Parathyroid adenoma (tissue), 2 donors: ENCODE measurements at regions not wholly inside any gene's neighbourhood (a gene's known extent, or its start where the extent isn't known, plus 50 kb on each side); places are given as distances from the start of the nearest gene placed in this dataset.

Source experiments
- H2AFZ ChIP-seq: fragments of 300-600 bp; sonication (generic); one replicate; pipeline ENCODE4 v1.7.0; 2017; ENCODE audit warnings: antibody characterized with exemption, mild to moderate bottlenecking
- H3K27ac ChIP-seq: fragments of 300-600 bp; sonication (generic); one replicate; pipeline ENCODE4 v1.7.0; 2017
- H3K27me3 ChIP-seq: fragments of 300-600 bp; sonication (generic); one replicate; pipeline ENCODE4 v1.7.0; 2017; ENCODE audit warnings: low read length; ENCODE audit not compliant: control insufficient read depth, insufficient read depth
- H3K36me3 ChIP-seq: fragments of 300-600 bp; sonication (generic); one replicate; pipeline ENCODE4 v1.7.0; 2017; ENCODE audit warnings: low read length; ENCODE audit not compliant: control insufficient read depth, insufficient read depth
- H3K4me1 ChIP-seq: fragments of 300-600 bp; sonication (generic); one replicate; pipeline ENCODE4 v1.7.0; 2017; ENCODE audit warnings: control low read depth
- H3K4me2 ChIP-seq: fragments of 300-600 bp; sonication (generic); one replicate; pipeline ENCODE4 v1.7.0; 2017; ENCODE audit warnings: low read length
- H3K4me3 ChIP-seq: fragments of 300-600 bp; sonication (generic); one replicate; pipeline ENCODE4 v1.7.0; 2017; ENCODE audit warnings: low read depth, low read length
- H3K79me2 ChIP-seq: fragments of 300-600 bp; sonication (generic); one replicate; pipeline ENCODE4 v1.7.0; 2017; ENCODE audit warnings: control low read depth
- H3K9ac ChIP-seq: fragments of 300-600 bp; sonication (generic); one replicate; pipeline ENCODE4 v1.7.0; 2017; ENCODE audit warnings: mild to moderate bottlenecking
- H3K9me3 ChIP-seq: fragments of 300-600 bp; sonication (generic); one replicate; pipeline ENCODE4 v1.7.0; 2017; ENCODE audit warnings: low read length; ENCODE audit not compliant: control insufficient read depth
- TF ChIP-seq, protein P1 (sequence below): fragments of 300-600 bp; sonication (generic); IDR thresholded peaks from one replicate; pipeline ENCODE4 v1.7.0; 2017; ENCODE audit warnings: antibody characterized with exemption, mild to moderate bottlenecking
- donor health status: primary hyperparathyroidism.

DNA sequence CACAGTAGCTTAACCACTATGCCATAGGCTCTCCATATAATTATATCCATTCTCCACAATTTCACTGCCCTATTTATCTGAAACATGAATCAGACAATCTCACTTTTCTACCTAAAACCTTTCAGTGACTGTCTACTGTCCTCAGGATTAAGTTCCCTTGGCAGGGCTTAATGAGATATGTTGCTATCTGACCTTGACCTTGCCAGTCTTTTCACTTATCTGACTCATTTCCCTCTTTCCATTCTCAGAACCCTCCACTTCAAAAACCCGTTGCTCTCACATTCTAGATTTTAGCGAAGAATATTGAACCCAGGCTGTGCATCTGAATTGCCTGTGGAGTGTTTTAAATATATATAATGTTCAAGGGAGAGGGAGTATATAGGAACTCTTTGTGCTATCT lies 452.1 kb upstream of the MPDZ start:
- no peaks in the 10 kb centered on the region for H3K4me1 ChIP-seq
- H3K79me2 ChIP-seq: no peaks in the 10 kb centered on the region
- H3K36me3 ChIP-seq: no peaks in the 10 kb centered on the region
- H3K27me3 ChIP-seq: no peaks in the 10 kb centered on the region
- H3K4me3 ChIP-seq: no peak overlapping the region
- TF ChIP-seq, protein P1, sequence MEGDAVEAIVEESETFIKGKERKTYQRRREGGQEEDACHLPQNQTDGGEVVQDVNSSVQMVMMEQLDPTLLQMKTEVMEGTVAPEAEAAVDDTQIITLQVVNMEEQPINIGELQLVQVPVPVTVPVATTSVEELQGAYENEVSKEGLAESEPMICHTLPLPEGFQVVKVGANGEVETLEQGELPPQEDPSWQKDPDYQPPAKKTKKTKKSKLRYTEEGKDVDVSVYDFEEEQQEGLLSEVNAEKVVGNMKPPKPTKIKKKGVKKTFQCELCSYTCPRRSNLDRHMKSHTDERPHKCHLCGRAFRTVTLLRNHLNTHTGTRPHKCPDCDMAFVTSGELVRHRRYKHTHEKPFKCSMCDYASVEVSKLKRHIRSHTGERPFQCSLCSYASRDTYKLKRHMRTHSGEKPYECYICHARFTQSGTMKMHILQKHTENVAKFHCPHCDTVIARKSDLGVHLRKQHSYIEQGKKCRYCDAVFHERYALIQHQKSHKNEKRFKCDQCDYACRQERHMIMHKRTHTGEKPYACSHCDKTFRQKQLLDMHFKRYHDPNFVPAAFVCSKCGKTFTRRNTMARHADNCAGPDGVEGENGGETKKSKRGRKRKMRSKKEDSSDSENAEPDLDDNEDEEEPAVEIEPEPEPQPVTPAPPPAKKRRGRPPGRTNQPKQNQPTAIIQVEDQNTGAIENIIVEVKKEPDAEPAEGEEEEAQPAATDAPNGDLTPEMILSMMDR: no peak
- H3K9ac ChIP-seq: no peak overlapping the region
- H3K27ac ChIP-seq: no peak overlapping the region
- H3K9me3 ChIP-seq: no peaks in the 10 kb centered on the region
- no peak overlapping the region for H3K4me2 ChIP-seq
- H2AFZ ChIP-seq: no peak overlapping the region

DNA sequence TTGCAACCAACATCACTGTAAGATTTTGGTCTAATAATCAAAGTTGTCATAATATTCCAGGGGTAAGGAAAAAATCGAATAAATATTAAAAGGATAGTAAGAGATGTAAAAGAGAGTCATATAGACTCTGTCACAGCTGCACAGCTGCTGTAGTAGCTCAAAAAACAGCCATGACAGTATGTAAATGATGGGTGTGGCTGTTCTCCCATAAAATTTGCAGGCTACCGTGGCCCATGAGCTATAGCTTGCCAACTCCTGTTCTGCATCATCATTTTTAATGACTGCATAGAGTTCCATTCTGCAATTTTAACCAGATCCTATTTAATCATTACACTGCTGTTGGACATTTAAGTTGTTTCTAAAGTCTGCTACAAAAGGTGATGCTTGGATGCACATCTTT lies 450.5 kb upstream of the MPDZ start:
- Histone ChIP-seq H3K4me2 (no peak overlapping the region), H3K9ac (no peak overlapping the region), H3K79me2 (no peaks in the 10 kb centered on the region), H3K36me3 (no peaks in the 10 kb centered on the region), H3K4me3 (no peak overlapping the region), H3K4me1 (no peaks in the 10 kb centered on the region), H3K9me3 (no peaks in the 10 kb centered on the region), H2AFZ (no peak overlapping the region), H3K27me3 (no peaks in the 10 kb centered on the region), H3K27ac (no peak overlapping the region)
- TF ChIP-seq, protein P1: no peak

DNA sequence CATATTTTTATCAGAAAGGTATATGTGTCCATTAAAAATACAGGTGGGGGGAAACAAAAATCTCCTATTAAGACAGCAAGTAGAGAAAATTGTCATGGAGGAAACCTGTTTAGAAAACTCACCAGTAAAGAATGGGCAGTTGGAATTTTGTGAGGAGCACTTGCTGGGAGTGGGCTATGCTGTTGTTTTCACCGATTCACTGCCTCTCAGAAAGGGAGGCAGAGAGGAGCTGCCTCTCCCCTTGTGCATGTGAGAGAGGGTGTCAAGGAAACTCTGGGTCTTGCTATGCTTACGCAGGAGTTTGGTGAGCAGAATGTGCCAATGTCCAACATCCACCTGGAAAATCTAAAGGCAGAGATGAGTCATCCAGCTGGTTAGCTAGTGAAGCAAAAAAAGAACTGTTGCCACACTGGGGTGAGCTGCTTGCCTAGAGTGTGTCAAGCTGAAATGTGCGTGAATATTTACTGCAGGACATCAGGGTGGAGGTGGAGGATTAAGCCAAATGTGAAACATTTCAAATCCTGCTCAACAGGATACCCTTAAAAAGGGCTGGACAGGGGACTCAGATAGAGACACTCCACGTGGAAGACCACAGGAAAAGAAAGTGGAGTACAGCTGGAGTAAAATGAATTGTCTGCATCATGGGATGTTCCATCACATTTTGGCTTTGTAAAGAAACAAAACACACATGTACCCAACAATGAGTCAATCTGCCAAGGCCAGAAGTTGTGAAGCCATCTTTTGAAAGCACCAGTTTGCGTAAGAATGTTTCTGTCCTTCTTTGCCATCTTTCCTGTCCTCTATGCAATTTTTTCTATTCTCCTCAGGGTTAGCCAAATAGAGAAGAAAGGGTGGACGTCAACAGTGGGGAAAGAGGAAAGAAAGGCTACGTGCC lies 449.7 kb upstream of the MPDZ start:
- Histone ChIP-seq H3K79me2 (no peaks in the 10 kb centered on the region), H3K9me3 (no peaks in the 10 kb centered on the region), H3K27ac (no peak overlapping the region), H3K27me3 (no peaks in the 10 kb centered on the region), H3K36me3 (no peaks in the 10 kb centered on the region), H3K4me1 (no peaks in the 10 kb centered on the region), H3K4me3 (no peak overlapping the region), H3K9ac (no peak overlapping the region), H2AFZ (no peak overlapping the region), H3K4me2 (no peak overlapping the region)
- TF ChIP-seq, protein P1: no peak

- no peaks in the 10 kb centered on the region for H3K79me2 ChIP-seq
- no peaks in the 10 kb centered on the region for H3K36me3 ChIP-seq
- no peak overlapping the region for H3K4me2 ChIP-seq
- H3K27me3 ChIP-seq: no peaks in the 10 kb centered on the region
- TF ChIP-seq, protein P1: no peak
- H3K9me3 ChIP-seq: no peaks in the 10 kb centered on the region
- H3K9ac ChIP-seq: no peak overlapping the region
- H3K4me3 ChIP-seq: no peak overlapping the region
- H3K27ac ChIP-seq: no peak overlapping the region
- no peak overlapping the region for H2AFZ ChIP-seq
- no peaks in the 10 kb centered on the region for H3K4me1 ChIP-seq
Observed at GRCh38 chr9:13728131-13728530, 448.6 kb upstream of the MPDZ start.

DNA sequence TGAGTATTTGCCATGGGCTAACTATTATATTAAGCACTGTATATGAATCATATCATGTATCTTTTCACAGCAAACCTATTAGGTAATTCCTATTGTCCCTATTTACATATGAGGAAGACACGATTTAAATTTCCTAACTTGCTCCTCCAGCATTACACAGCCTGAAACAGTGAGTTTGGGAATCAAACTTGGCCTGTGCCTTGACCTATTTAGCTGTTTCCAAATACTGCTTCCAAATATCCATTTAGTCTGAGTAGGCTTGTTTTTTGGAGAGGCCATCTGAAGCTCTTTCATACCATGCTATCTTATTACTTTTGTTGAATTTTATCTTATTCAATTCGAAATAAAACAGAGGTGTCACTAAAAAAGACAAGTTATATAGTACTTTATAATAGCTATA lies 447.3 kb upstream of the MPDZ start:
- H3K79me2 ChIP-seq: no peaks in the 10 kb centered on the region
- H3K4me2 ChIP-seq: no peak overlapping the region
- no peaks in the 10 kb centered on the region for H3K27me3 ChIP-seq
- no peaks in the 10 kb centered on the region for H3K4me1 ChIP-seq
- no peak overlapping the region for H3K4me3 ChIP-seq
- H3K9me3 ChIP-seq: no peaks in the 10 kb centered on the region
- H3K36me3 ChIP-seq: no peaks in the 10 kb centered on the region
- H3K27ac ChIP-seq: no peak overlapping the region
- H3K9ac ChIP-seq: no peak overlapping the region
- no peak overlapping the region for H2AFZ ChIP-seq
- TF ChIP-seq, protein P1: no peak
